ENCODE measurements at regions not wholly inside any gene's neighbourhood (a gene's known extent, or its start where the extent isn't known, plus 50 kb on each side); places are given as distances from the start of the nearest gene placed in this dataset.

- TF ChIP-seq CTCF (IDR thresholded peaks at IDR 0.05; ENCODE audit: borderline replicate concordance, extremely low read depth, low read length, poor library complexity, severe bottlenecking) = no peak
- no peak for TF ChIP-seq EZH2 (IDR thresholded peaks at IDR 0.05; ENCODE audit: borderline replicate concordance, low read depth, low read length, severe bottlenecking)
These were observed 119.9 kb downstream of the ETAA1 start for GRCh38 chr2:67516899-67517530.

Measured in DND-41 (cell line).